CD4-positive, alpha-beta memory T cell (primary cell): ENCODE measurements at regions not wholly inside any gene's neighbourhood (a gene's known extent, or its start where the extent isn't known, plus 50 kb on each side); places are given as distances from the start of the nearest gene placed in this dataset.
"Not testable (repeated sequence)": the region's sequence is repeated elsewhere in the genome, so short reads cannot be mapped to it uniquely, and the experiment has no call there.

Source experiments
- CTCF ChIA-PET: fragments of 350-600 bp; sonication (Branson Sonifier 250); formaldehyde crosslinking; loops from one replicate; lab custom pipeline; 2021; ENCODE audit warnings: inconsistent platforms; ENCODE audit not compliant: partially characterized antibody; lab: Charles Lee
- POLR2A ChIA-PET: fragments of 350-600 bp; sonication (Branson Sonifier 250); formaldehyde crosslinking; loops from one replicate; lab custom pipeline; 2021; ENCODE audit not compliant: partially characterized antibody; lab: Charles Lee
- DNase-seq, 5 donors: peaks; one replicate each; pipeline versions ENCODE4 v3.0.0 to v3.0.0-alpha.2; 2020 to 2022; ENCODE audit warnings: mixed read lengths in 1 of 5
- H3K27ac ChIP-seq: one replicate; pipeline ENCODE4 v1.7.0; 2013; ENCODE audit warnings: low read depth, low read length
- H3K27me3 ChIP-seq: 2 replicates; pipeline ENCODE4 v1.7.0; 2013; ENCODE audit warnings: mild to moderate bottlenecking, low read length, moderate library complexity; ENCODE audit not compliant: insufficient read depth
- H3K36me3 ChIP-seq: 2 replicates; pipeline ENCODE4 v1.7.0; 2013; ENCODE audit warnings: mild to moderate bottlenecking, low read length, moderate library complexity; ENCODE audit not compliant: insufficient read depth
- H3K4me1 ChIP-seq: 2 replicates; pipeline ENCODE4 v1.7.0; 2013; ENCODE audit warnings: mild to moderate bottlenecking, low read length, moderate library complexity; ENCODE audit not compliant: insufficient read depth
- H3K4me3 ChIP-seq, 2 donors: one replicate each; pipeline ENCODE4 v1.7.0; 2013; ENCODE audit warnings: low read length in 2 of 2, mild to moderate bottlenecking in 1 of 2
- H3K9me3 ChIP-seq, 2 donors: one replicate each; pipeline ENCODE4 v1.7.0; 2013; ENCODE audit warnings: low read length in 2 of 2, control low read depth in 1 of 2; ENCODE audit not compliant: control insufficient read depth in 1 of 2
- H3K27ac Mint-ChIP-seq, 7 donors: one replicate each; pipeline ENCODE4 v1.8.0; 2020 to 2021; ENCODE audit warnings: mixed read lengths in 7 of 7, mild to moderate bottlenecking in 6 of 7, inconsistent platforms in 3 of 7, moderate library complexity in 3 of 7
- H3K27me3 Mint-ChIP-seq, 2 donors: one replicate each; pipeline ENCODE4 v1.8.0; 2020 to 2021; ENCODE audit warnings: mixed read lengths in 2 of 2
- H3K36me3 Mint-ChIP-seq, 2 donors: one replicate each; pipeline ENCODE4 v1.8.0; 2020 to 2021; ENCODE audit warnings: mixed read lengths in 2 of 2, inconsistent platforms in 1 of 2, mild to moderate bottlenecking in 1 of 2
- H3K4me1 Mint-ChIP-seq, 4 donors: one replicate each; pipeline ENCODE4 v1.8.0; 2020 to 2021; ENCODE audit warnings: mixed read lengths in 4 of 4, mild to moderate bottlenecking in 1 of 4
- H3K4me3 Mint-ChIP-seq, 8 donors: one replicate each; pipeline ENCODE4 v1.8.0; 2020 to 2021; ENCODE audit warnings: mixed read lengths in 8 of 8, mild to moderate bottlenecking in 7 of 8, moderate library complexity in 6 of 8, inconsistent platforms in 3 of 8
- H3K9me3 Mint-ChIP-seq, 8 donors: one replicate each; pipeline ENCODE4 v1.8.0; 2020 to 2021; ENCODE audit warnings: mixed read lengths in 8 of 8, mild to moderate bottlenecking in 5 of 8, inconsistent platforms in 3 of 8, moderate library complexity in 1 of 8
- intact Hi-C: fragments of 100-400 bp; cut with micrococcal nuclease; formaldehyde crosslinking; loops from one replicate; pipeline ENCODE4 v1.15.1; 2023

DNA sequence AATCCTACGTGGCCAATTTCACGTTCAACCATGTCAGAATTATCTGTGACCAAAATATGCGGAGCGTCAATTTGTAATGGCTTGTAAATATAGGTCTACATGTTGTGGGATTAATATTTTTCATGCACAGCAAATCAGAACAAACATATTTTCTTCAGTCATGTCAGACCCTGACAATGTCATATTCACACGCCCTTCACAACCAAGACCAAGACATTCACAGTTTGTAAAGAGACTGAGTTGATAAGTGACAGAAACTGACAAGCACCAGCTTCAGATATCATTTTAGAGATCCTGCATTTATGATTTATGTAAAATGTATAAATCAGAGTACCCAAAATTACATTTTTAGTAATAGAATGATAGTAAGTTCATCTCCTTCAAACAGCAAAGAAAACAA lies 57.3 kb upstream of the NOVA1 start:
- no peaks in the 10 kb centered on the region for H3K27me3 ChIP-seq
- Mint-ChIP-seq H3K27ac (no peak overlapping the region), H3K27me3 (no peaks in the 10 kb centered on the region), H3K4me1 (no peaks in the 10 kb centered on the region), H3K9me3 (peaks cover 0 to 21% (median 9%) of the 10 kb centered on the region in 8 donors), H3K36me3 (no peaks in the 10 kb centered on the region), H3K4me3 (no peak overlapping the region)
- no peak overlapping the region for H3K27ac ChIP-seq
- H3K36me3 ChIP-seq: no peaks in the 10 kb centered on the region
- ChIA-PET CTCF (no interaction called here), POLR2A (no interaction called here)
- intact Hi-C loops: no loop called here
- no peaks in the 10 kb centered on the region for H3K9me3 ChIP-seq
- no peak for DNase-seq
- H3K4me3 ChIP-seq: no peak overlapping the region
- no peaks in the 10 kb centered on the region for H3K4me1 ChIP-seq

DNA sequence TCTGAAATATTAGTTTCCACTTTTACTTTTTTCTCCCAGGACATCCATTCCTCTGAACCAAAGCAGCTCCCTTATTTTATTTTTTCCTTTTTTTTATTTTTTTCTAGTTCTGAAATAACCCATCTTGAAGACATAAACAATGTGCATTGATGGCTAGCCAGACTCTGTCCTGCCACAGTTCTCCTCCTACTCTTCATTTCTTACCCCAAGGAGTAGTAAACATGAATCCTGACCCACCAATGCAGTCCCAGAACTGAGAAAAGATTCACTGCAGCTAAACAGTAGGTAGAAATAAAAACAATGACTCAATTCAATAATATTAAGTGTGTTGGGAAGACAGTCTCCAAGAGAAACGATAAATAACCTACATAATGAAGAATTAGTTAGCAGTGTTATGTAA lies 65.7 kb upstream of the NOVA1 start:
- H3K4me1 ChIP-seq: no peaks in the 10 kb centered on the region
- no peaks in the 10 kb centered on the region for H3K36me3 Mint-ChIP-seq

DNA sequence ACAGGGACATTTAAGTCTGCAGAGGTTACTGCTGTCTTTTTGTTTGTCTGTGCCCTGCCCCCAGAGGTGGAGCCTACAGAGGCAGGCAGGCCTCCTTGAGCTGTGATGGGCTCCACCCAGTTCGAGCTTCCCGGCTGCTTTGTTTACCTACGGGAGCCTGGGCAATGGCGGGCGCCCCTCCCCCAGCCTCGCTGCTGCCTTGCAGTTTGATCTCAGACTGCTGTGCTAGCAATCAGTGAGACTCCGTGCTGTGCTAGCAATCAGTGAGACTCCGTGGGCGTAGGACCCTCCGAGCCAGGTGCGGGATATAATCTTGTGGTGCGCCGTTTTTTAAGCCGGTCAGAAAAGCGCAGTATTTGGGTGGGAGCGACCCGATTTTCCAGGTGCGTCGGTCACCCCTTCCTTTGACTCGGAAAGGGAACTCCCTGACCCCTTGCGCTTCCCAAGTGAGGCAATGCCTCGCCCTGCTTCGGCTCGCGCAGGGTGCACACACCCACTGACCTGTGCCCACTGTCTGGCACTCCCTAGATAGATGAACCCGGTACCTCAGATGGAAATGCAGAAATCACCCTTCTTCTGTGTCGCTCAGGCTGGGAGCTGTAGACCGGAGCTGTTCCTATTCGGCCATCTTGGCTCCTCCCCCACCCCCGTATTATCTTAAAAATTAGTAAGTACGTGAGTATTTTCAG lies 81.0 kb upstream of the NOVA1 start:
- H3K4me1 Mint-ChIP-seq: not testable (repeated sequence)

More for the DNA sequence above, 65.7 kb upstream of the NOVA1 start:
- Histone ChIP-seq H3K36me3 (no peaks in the 10 kb centered on the region), H3K27me3 (no peaks in the 10 kb centered on the region), H3K27ac (no peak overlapping the region), H3K9me3 (no peaks in the 10 kb centered on the region), H3K4me3 (no peak overlapping the region)
- Mint-ChIP-seq H3K4me3 (no peak overlapping the region), H3K27me3 (no peaks in the 10 kb centered on the region), H3K4me1 (no peaks in the 10 kb centered on the region), H3K9me3 (peaks cover 5 to 46% (median 27%) of the 10 kb centered on the region in 8 donors), H3K27ac (no peak overlapping the region)
- POLR2A ChIA-PET: no interaction called here
- intact Hi-C loops: no loop called here
- CTCF ChIA-PET: no interaction called here
- no peak for DNase-seq

GRCh38 chr14:26685401-26685800 lies 87.6 kb upstream of the NOVA1 start:
- H3K4me3 Mint-ChIP-seq: no peak overlapping the region
- POLR2A ChIA-PET: no interaction called here
- H3K27ac Mint-ChIP-seq: no peak overlapping the region
- Histone ChIP-seq H3K4me3 (no peak overlapping the region), H3K36me3 (no peaks in the 10 kb centered on the region), H3K27ac (no peak overlapping the region), H3K4me1 (no peaks in the 10 kb centered on the region), H3K27me3 (no peaks in the 10 kb centered on the region), H3K9me3 (peaks cover 0 to 7% of the 10 kb centered on the region in 2 donors)
- intact Hi-C loops: no loop called here
- CTCF ChIA-PET: no interaction called here
- H3K9me3 Mint-ChIP-seq: peaks cover 0 to 37% (median 24%) of the 10 kb centered on the region in 8 donors
- no peaks in the 10 kb centered on the region for H3K4me1 Mint-ChIP-seq
- H3K27me3 Mint-ChIP-seq: no peaks in the 10 kb centered on the region
- DNase-seq: no peak
- no peaks in the 10 kb centered on the region for H3K36me3 Mint-ChIP-seq

More for the DNA sequence above, 81.0 kb upstream of the NOVA1 start:
- DNase-seq, H3K9me3 ChIP-seq, H3K27me3 Mint-ChIP-seq, H3K4me3 Mint-ChIP-seq, H3K27me3 ChIP-seq, H3K36me3 ChIP-seq, H3K4me1 ChIP-seq, CTCF ChIA-PET, POLR2A ChIA-PET, intact Hi-C loops, H3K27ac ChIP-seq, H3K36me3 Mint-ChIP-seq, H3K4me3 ChIP-seq, H3K27ac Mint-ChIP-seq: not testable (repeated sequence)
- H3K9me3 Mint-ChIP-seq: peaks cover 0 to 27% (median 23%) of the 10 kb centered on the region in 8 donors

DNA sequence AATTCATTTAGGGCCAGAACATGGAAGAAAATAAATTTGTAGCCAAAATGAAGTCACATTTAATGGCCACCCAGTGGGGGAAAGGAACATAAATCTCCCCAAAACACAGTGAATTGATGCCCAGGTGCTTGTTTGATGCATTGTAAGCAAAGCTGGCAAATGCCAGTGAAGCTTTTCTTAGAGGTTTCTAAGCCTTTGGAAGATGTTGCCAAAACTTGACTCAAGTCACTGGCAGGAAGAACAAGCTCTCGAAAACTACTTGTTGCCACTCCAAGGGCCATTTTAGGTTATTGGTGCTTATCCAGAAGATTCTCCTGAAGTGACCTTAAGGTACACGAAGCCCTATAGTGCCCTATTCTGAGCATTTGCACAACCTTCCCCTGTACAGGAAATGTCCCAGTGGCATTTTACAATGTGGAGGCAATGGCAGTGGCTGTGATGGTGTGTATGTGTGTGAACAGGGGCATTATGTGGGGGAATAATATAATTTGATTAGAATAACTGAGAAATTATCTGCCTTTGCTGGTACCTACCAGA lies 89.5 kb upstream of the NOVA1 start:
- Histone ChIP-seq H3K4me1 (no peaks in the 10 kb centered on the region), H3K27ac (no peak overlapping the region), H3K4me3 (no peak overlapping the region), H3K9me3 (peaks cover 0 to 7% of the 10 kb centered on the region in 2 donors), H3K27me3 (no peaks in the 10 kb centered on the region), H3K36me3 (no peaks in the 10 kb centered on the region)
- no peaks in the 10 kb centered on the region for H3K4me1 Mint-ChIP-seq
- no peak overlapping the region for H3K27ac Mint-ChIP-seq
- no peak for DNase-seq
- ChIA-PET POLR2A (no interaction called here), CTCF (no interaction called here)
- H3K36me3 Mint-ChIP-seq: no peaks in the 10 kb centered on the region
- no peaks in the 10 kb centered on the region for H3K27me3 Mint-ChIP-seq
- peaks cover 0 to 31% (median 20%) of the 10 kb centered on the region in 8 donors for H3K9me3 Mint-ChIP-seq
- no peak overlapping the region for H3K4me3 Mint-ChIP-seq
- intact Hi-C loops: no loop called here

- Mint-ChIP-seq H3K36me3 (no peaks in the 10 kb centered on the region), H3K9me3 (peaks cover 0 to 26% (median 18%) of the 10 kb centered on the region in 8 donors), H3K27ac (no peak overlapping the region), H3K4me3 (no peak overlapping the region), H3K4me1 (no peaks in the 10 kb centered on the region), H3K27me3 (no peaks in the 10 kb centered on the region)
- Histone ChIP-seq H3K36me3 (no peaks in the 10 kb centered on the region), H3K4me1 (no peaks in the 10 kb centered on the region), H3K27me3 (no peaks in the 10 kb centered on the region), H3K4me3 (no peak overlapping the region), H3K27ac (no peak overlapping the region), H3K9me3 (no peaks in the 10 kb centered on the region)
- no peak for DNase-seq
- ChIA-PET CTCF (no interaction called here), POLR2A (no interaction called here)
- intact Hi-C loops: no loop called here
Measured at GRCh38 chr14:26694521-26694920, 96.7 kb upstream of the NOVA1 start.

DNA sequence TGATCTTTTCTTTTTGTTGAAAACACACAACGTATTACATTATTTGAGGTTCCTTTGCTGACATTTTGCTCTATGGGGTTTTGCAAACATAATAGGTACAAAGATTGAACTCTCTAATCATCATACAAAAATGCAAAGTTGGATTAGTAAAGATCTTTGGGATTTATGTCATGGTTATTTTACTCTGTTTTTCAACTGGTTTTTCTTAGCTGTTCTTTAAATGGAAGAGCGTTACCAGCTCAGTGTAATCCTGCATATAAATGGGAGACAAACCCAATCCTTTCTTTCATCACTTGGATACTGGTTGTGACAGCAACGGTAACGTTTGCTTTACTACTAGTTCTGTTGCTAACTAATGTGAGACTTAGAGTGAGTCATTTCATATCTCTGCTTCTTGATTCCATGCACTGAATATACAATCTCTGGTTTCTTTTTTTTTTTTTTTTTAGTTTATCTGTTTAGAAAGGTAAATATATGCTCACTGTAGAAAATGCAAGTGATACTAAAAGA lies 104.9 kb upstream of the NOVA1 start:
- Histone ChIP-seq H3K9me3 (no peaks in the 10 kb centered on the region), H3K4me3 (no peak overlapping the region), H3K27ac (no peak overlapping the region), H3K4me1 (no peaks in the 10 kb centered on the region), H3K36me3 (no peaks in the 10 kb centered on the region), H3K27me3 (no peaks in the 10 kb centered on the region)
- DNase-seq: no peak
- POLR2A ChIA-PET: no interaction called here
- Mint-ChIP-seq H3K4me3 (no peak overlapping the region), H3K36me3 (no peaks in the 10 kb centered on the region), H3K4me1 (no peaks in the 10 kb centered on the region), H3K27ac (no peak overlapping the region), H3K27me3 (no peaks in the 10 kb centered on the region), H3K9me3 (peaks cover 0 to 50% (median 14%) of the 10 kb centered on the region in 8 donors)
- intact Hi-C loops: no loop called here
- CTCF ChIA-PET: no interaction called here
